HepG2 (cell line): ENCODE measurements at regions not wholly inside any gene's neighbourhood (a gene's known extent, or its start where the extent isn't known, plus 50 kb on each side); places are given as distances from the start of the nearest gene placed in this dataset.

ENCODE experiments used
- ATAC-seq: fragments of 200-7000 bp; cut with Tn5 transposase; 3 replicates; pipeline ENCODE4 v1.9.1; 2020; ENCODE audit warnings: mild to moderate bottlenecking, moderate library complexity
- BruUV-seq: library from RNA; stranded (reverse); fragments of 400-500 nt; replicated peaks from 2 replicates; lab custom pipeline; 2021; lab: Mats Ljungman, UMichigan
- CTCF ChIA-PET: fragments of 300-600 bp; formaldehyde crosslinking; extraction: SDS; loops from one replicate; lab custom pipeline; 2021; ENCODE audit warnings: low total read pairs, inconsistent platforms, low intra/inter-chr PET ratio; lab: Yijun Ruan, JAX
- POLR2A ChIA-PET: fragments of 350-600 bp; sonication (Branson Sonifier 250); formaldehyde crosslinking; loops from one replicate; lab custom pipeline; 2020; ENCODE audit warnings: antibody characterized with exemption, inconsistent platforms; lab: Yijun Ruan, JAX
- DNase-seq: peaks from one replicate; pipeline ENCODE4 v3.0.0-alpha.2; 2015; ENCODE audit warnings: low spot score
- FAIRE-seq: peaks from 3 replicates; lab custom pipeline; 2011; peaks lifted over from hg19 to GRCh38; lab: Jason Lieb, UNC
- H2AFZ ChIP-seq: one replicate; pipeline ENCODE4 v1.6.1; 2011; ENCODE audit warnings: low read length, inconsistent platforms
- H3K27ac ChIP-seq: fragments of 300-600 bp; 3 replicates; pipeline ENCODE4 v1.8.0; 2011; ENCODE audit warnings: mixed run types, mild to moderate bottlenecking, mixed read lengths, low read length, inconsistent platforms; ENCODE audit not compliant: insufficient read depth; ENCODE audit errors: extremely low read length
- H3K27me3 ChIP-seq, 2 experiments: fragments of 200-600 bp in 1 of 2; 2 replicates in 1 of 2; 3 replicates in 1 of 2; pipeline versions ENCODE4 v1.6.0 to v1.8.0; 2011; ENCODE audit warnings: low read length in 2 of 2, mild to moderate bottlenecking in 2 of 2, moderate library complexity in 2 of 2, inconsistent platforms in 1 of 2; ENCODE audit not compliant: insufficient read depth in 2 of 2, control insufficient read depth in 1 of 2
- H3K36me3 ChIP-seq, 2 experiments: fragments of 200-600 bp in 1 of 2; replicated peaks in 1 of 2; 2 replicates in 1 of 2; 3 replicates in 1 of 2; pipeline versions ENCODE4 v1.5.1 to v1.8.0; 2011; ENCODE audit warnings: low read length in 2 of 2, inconsistent platforms in 1 of 2; ENCODE audit not compliant: insufficient read depth in 2 of 2, control insufficient read depth in 1 of 2
- H3K4me1 ChIP-seq: 2 replicates; pipeline ENCODE4 v1.5.1; 2012; ENCODE audit warnings: low read length, inconsistent platforms; ENCODE audit not compliant: insufficient read depth
- H3K4me2 ChIP-seq: 2 replicates; pipeline ENCODE4 v1.6.0; 2011; ENCODE audit warnings: low read depth, low read length, inconsistent platforms
- H3K4me3 ChIP-seq, 3 experiments: fragments of 200-600 bp in 1 of 3; sonication (generic), shearing (Covaris generic) in 1 of 3; replicated peaks in 1 of 3; 2 replicates each; pipeline ENCODE4 v1.5.1; 2011 to 2016; ENCODE audit warnings: low read length in 3 of 3, inconsistent platforms in 2 of 3, low read depth in 2 of 3, mild to moderate bottlenecking in 2 of 3, control low read depth in 1 of 3, mixed read lengths in 1 of 3; ENCODE audit not compliant: insufficient read depth in 1 of 3
- H3K79me2 ChIP-seq: one replicate; pipeline ENCODE4 v1.6.1; 2011; ENCODE audit warnings: low read length, inconsistent platforms; ENCODE audit not compliant: insufficient read depth
- H3K9ac ChIP-seq: 2 replicates; pipeline ENCODE4 v1.6.0; 2011; ENCODE audit warnings: mild to moderate bottlenecking, low read depth, low read length, inconsistent platforms; ENCODE audit not compliant: insufficient read depth
- H3K9me3 ChIP-seq: 2 replicates; pipeline ENCODE4 v1.5.1; 2012; ENCODE audit warnings: mild to moderate bottlenecking, low read length
- H4K20me1 ChIP-seq: 2 replicates; pipeline ENCODE4 v1.6.0; 2011; ENCODE audit warnings: inconsistent platforms, mild to moderate bottlenecking, low read length, moderate library complexity; ENCODE audit not compliant: insufficient read depth
- ASH2L ChIP-seq: fragments of 300-600, 200-600 bp; sonication (generic); IDR thresholded peaks from 2 replicates; pipeline ENCODE4 v1.7.0; 2017; ENCODE audit warnings: low read depth, mild to moderate bottlenecking, moderate library complexity, mixed read lengths, low read length; ENCODE audit not compliant: insufficient read length
- FOXC1 ChIP-seq: sonication (generic); formaldehyde crosslinking; IDR thresholded peaks from 2 replicates; pipeline ENCODE4 v1.8.0; 2022; ENCODE audit warnings: mild to moderate bottlenecking, missing genetic modification reagents, borderline replicate concordance
- FOXM1 ChIP-seq: sonication (generic); formaldehyde crosslinking; IDR thresholded peaks from 2 replicates; pipeline ENCODE4 v1.5.0; 2020; ENCODE audit warnings: missing genetic modification reagents
- GATAD1 ChIP-seq: IDR thresholded peaks from 2 replicates; pipeline ENCODE4 v1.6.1; 2016; ENCODE audit warnings: missing genetic modification reagents, missing compliant biosample characterization
- HNRNPUL1 ChIP-seq: fragments of 200-400 bp; formaldehyde crosslinking; IDR thresholded peaks from 2 replicates; pipeline ENCODE4 v1.6.1; 2017; ENCODE audit warnings: low read depth, mild to moderate bottlenecking, low read length, moderate library complexity
- KMT2A ChIP-seq: sonication (generic); formaldehyde crosslinking; IDR thresholded peaks from 2 replicates; pipeline ENCODE4 v1.4.0; 2020; ENCODE audit warnings: missing genetic modification reagents
- NFE2 ChIP-seq: sonication (generic); formaldehyde crosslinking; IDR thresholded peaks from 2 replicates; pipeline ENCODE4 v1.4.0; 2020; ENCODE audit warnings: missing genetic modification reagents
- NR3C1 ChIP-seq: sonication (generic); formaldehyde crosslinking; IDR thresholded peaks from 2 replicates; pipeline ENCODE4 v1.4.0; 2020; ENCODE audit warnings: missing genetic modification reagents
- RBFOX2 ChIP-seq: fragments of 200-400 bp; formaldehyde crosslinking; IDR thresholded peaks from 2 replicates; pipeline ENCODE4 v1.6.1; 2017; ENCODE audit warnings: low read depth, mild to moderate bottlenecking, low read length
- SP1 ChIP-seq, 2 experiments: fragments of 450-650 bp in 1 of 2; sonication (generic) in 1 of 2; formaldehyde crosslinking in 1 of 2; IDR thresholded peaks; 2 replicates each; pipeline versions ENCODE4 v1.4.0 to v1.6.1; 2016 to 2020; ENCODE audit warnings: missing genetic modification reagents in 1 of 2
- SPEN ChIP-seq: sonication (generic); formaldehyde crosslinking; IDR thresholded peaks from 2 replicates; pipeline ENCODE4 v1.5.1; 2020; ENCODE audit warnings: low read depth, mild to moderate bottlenecking, missing genetic modification reagents
- SRF ChIP-seq: IDR thresholded peaks from 2 replicates; pipeline ENCODE4 v1.6.1; 2011; ENCODE audit warnings: mild to moderate bottlenecking, low read depth, low read length, moderate library complexity
- TEAD2 ChIP-seq: sonication (generic); formaldehyde crosslinking; IDR thresholded peaks from 2 replicates; pipeline ENCODE4 v1.9.0; 2021; ENCODE audit warnings: missing genetic modification reagents
- WGBS: methylation state at CpG from one replicate; pipeline ENCODE4 v1.1.6; 2017; ENCODE audit warnings: low lambda C conversion rate; 5-methylcytosine and 5-hydroxymethylcytosine counted together
- in situ Hi-C: cut with HindIII; loops from 2 replicates; pipeline ENCODE4 v1.10.0; 2017; ENCODE audit warnings: low pct_unique_long_range_greater_than_20kb; ENCODE audit not compliant: extremely low pct_ligation_motif_present
- intact Hi-C: fragments of 100-400 bp; cut with micrococcal nuclease; formaldehyde crosslinking; loops from one replicate; pipeline ENCODE4 v1.10.0; 2022; ENCODE audit not compliant: unreplicated experiment

DNA sequence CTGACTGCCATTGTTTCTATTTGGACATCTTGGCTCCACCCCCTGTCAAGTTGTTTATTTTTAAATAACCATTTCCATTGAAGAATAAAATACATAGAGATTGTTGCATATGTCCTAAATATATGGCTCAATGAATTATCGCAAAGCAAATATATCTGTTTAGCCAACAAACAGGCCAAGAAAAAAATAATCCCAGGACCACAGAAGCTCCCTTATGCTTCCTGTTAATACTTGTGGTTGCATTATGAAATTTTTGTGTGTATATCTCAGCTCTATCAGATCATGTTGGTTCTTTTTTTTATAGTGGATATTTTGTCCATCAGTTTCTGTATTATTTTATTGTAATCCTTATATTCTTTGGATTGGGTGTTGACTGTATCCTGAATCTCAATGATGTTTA, 53.4 kb upstream of the CYP2C8 start:
- POLR2A ChIA-PET, result no interaction called here
- BruUV-seq, result no TSS peak
- no peaks in the 10 kb centered on the region for H4K20me1 ChIP-seq
- FAIRE-seq (no peak), DNase-seq (no peak), ATAC-seq (no peak)
- H3K4me3 ChIP-seq, result no peak overlapping the region
- H3K9ac ChIP-seq, result no peak overlapping the region
- no peak overlapping the region for H3K4me2 ChIP-seq
- H3K79me2 ChIP-seq, result no peaks in the 10 kb centered on the region
- no peak overlapping the region for H3K27ac ChIP-seq
- CTCF ChIA-PET, result no interaction called here
- intact Hi-C loops (no loop called here), in situ Hi-C loops (no loop called here)
- H3K9me3 ChIP-seq, result no peaks in the 10 kb centered on the region
- 91% methylated on average over 1 of the region's 1 CpG for WGBS
- peaks cover 27% of the 10 kb centered on the region for H3K4me1 ChIP-seq
- no peaks in the 10 kb centered on the region for H3K36me3 ChIP-seq
- H2AFZ ChIP-seq, result no peak overlapping the region
- no peaks in the 10 kb centered on the region for H3K27me3 ChIP-seq
- TF ChIP-seq SPEN (CRISPR knock-in tag), result no peak
- no peak for TF ChIP-seq TEAD2 (CRISPR knock-in tag)
- TF ChIP-seq FOXC1 (CRISPR knock-in tag), result no peak
- no peak for TF ChIP-seq ASH2L
- no peak for TF ChIP-seq HNRNPUL1
- TF ChIP-seq KMT2A (CRISPR knock-in tag), result no peak
- no peak for TF ChIP-seq SP1 (IDR thresholded peaks at IDR 0.05)
- no peak for TF ChIP-seq SP1 (CRISPR knock-in tag; IDR thresholded peaks at IDR 0.05)
- TF ChIP-seq FOXM1, result no peak
- TF ChIP-seq RBFOX2, result no peak
- no peak for TF ChIP-seq GATAD1 (CRISPR knock-in tag)
- TF ChIP-seq NFE2 (CRISPR knock-in tag), result no peak
- TF ChIP-seq NR3C1 (CRISPR knock-in tag), result no peak
- no peak for TF ChIP-seq SRF
